ENCODE measurements at regions not wholly inside any gene's neighbourhood (a gene's known extent, or its start where the extent isn't known, plus 50 kb on each side); places are given as distances from the start of the nearest gene placed in this dataset.

GRCh38 chr10:29688230-29688661 is 53.5 kb upstream of the SVIL start:
- TF ChIP-seq POLR2AphosphoS5 (IDR thresholded peaks at IDR 0.05; ENCODE audit: borderline replicate concordance, low read depth, low read length) (no peak), EZH2 (IDR thresholded peaks at IDR 0.05) (no peak)

Measured in SK-N-MC (cell line).